ENCODE measurements at regions not wholly inside any gene's neighbourhood (a gene's known extent, or its start where the extent isn't known, plus 50 kb on each side); places are given as distances from the start of the nearest gene placed in this dataset.

- no peak for DNase-seq
These were observed 188.0 kb upstream of the IL12A start for GRCh38 chr3:159800434-159801155.

- DNase-seq, result no peak
These were observed 185.8 kb upstream of the IL12A start for GRCh38 chr3:159802864-159803263.

- DNase-seq, result no peak
These were observed 185.2 kb upstream of the IL12A start for GRCh38 chr3:159803459-159803858.

- DNase-seq, result peak; percentile 86
These were observed 183.8 kb upstream of the IL12A start for GRCh38 chr3:159804726-159805410.

GRCh38 chr3:159805411-159805772 is 183.2 kb upstream of the IL12A start:
- no peak for DNase-seq

- no peak for DNase-seq
These were observed 182.2 kb upstream of the IL12A start for GRCh38 chr3:159806412-159806811.

GRCh38 chr3:159807137-159808040 is 181.2 kb upstream of the IL12A start:
- DNase-seq, result no peak

GRCh38 chr3:159813822-159814531 is 174.7 kb upstream of the IL12A start:
- DNase-seq, result no peak

DNA sequence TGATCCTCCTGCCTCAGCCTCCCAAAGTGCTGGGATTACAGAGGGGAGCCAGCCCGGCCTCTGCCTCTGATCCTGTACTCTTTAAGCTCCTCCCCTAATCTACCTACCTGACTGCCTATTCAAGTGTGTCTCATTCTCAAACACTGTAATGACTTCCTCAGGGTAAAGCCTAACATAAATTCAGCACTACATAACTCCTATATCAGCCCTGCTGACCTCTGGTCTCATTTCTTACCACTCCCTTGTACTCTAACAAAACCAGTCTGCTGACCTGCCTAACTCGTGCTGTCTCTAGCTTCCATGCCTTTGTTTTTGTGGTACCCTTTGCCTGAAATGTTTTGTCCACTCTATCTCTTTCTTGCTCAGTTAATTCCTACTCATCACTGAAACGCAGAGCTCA is 172.1 kb upstream of the IL12A start:
- no peak for DNase-seq

DNA sequence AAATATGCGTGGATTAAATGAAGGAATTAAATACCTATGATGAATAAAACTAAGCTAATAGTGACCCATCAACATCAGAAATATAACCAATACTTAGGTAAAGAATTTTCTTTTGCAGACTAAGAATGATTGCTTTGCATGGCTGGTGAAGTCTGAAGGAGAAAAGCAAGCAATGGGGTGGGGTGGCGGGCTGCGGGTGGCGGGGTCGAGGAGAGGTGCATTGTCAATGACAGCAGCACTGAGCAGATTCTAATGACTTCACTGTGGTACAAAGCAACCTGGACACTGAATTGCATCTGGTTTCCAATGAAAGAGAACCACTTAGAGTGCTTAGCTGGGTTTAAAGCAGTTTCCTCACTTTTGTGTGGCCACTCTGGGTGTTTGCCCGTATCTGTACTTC is 171.5 kb upstream of the IL12A start:
- DNase-seq, result no peak

DNA sequence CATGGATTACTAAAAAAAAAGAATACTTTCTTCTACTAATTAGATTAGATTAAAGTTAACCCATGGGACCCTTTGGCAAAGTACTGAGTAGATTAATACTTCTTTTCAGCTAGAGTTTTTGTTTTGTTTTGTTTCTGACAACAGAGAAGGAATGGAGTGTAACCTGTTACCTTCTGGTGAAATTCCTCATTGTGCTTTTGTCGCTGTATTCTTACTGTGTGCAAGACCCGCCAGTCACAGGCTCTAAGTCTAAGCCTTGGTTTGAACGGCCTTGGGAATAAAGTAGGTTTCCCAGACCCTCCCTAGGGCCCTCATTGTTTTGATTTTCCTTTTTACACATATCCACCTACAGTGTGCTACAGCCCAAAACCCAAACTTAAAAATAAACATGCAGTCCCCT is 171.1 kb upstream of the IL12A start:
- DNase-seq, result no peak

DNA sequence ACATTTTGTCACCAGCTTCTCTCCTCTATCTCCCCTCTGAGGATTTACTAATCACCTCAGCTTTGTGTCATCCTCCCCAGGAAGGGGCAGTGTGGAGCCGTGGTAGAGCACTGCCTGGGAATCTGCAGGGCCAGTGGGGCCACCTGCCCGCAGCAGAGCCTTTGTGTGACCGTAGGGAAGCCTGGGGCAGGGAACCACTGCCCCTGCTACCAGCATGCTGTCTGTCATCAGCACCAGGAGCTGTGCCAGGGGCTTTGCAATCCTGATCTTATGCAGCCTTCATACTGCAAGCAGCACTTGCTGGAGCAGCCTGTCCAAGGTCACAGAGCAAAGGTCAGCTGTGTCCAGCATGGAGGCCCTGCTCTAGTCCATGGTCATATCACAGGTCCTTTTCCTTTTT is 170.2 kb upstream of the IL12A start:
- DNase-seq, result no peak

DNA sequence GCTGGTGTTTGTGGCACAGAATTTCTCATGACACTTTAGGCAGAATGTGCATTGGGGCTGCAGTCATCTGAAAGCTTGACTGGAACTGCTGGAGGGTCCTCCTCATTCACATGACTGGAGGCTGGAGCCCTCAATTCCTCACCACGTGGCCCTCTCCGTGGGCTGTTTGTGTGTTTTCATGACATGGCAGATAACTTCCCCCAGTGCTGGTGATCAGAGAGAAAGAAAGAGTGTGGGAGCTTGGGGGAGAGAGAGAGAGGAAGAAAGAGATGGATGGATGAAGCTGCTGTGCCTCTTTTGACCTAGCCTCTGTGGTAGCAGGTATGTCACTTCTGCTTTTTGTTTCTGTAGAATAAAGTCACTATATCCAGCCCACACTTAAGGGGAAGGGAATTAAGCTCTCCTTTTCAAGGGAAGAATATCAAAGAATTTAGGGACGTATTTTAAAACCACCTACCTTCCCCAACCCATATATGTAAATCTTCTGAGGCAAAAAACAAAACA is 169.6 kb upstream of the IL12A start:
- DNase-seq, result no peak

DNA sequence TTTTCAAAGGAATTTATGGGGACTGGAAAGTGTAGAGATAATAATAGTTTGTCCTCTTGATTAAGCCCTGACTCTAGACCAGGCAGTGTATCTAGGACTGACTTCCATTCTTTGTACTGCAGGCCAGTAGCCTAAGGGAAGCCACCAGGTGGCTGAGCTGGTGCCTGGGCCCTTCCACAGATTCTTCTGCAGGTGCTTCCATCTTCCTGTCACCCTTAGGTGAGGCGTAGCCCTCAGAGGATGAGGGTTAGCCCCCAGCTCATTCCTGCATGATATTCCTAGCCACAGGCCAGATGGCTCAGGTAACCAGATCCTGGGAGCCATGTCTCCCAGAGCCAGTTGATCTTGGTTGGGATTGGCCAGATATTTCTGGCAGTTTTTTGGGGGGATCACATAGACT is 169.0 kb upstream of the IL12A start:
- DNase-seq, result no peak

DNA sequence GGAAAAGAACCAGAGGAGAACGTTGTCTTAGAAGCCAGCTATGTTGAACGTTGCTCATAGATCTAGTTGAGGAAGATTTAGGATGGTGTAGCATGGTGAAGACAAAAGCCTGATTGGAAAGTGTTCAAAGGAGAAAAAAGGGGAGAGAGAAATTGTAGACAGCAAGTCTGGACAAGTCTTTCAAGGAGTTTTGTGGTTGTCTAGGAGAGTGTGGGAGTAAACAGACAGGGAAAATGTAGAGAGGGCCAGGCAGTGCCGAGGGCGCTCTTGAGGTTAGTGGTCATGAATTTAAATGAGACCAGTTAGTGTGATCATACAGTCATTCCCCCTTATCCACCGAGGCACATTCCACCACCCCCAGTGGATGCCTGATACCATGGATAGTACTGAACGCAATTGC is 167.5 kb upstream of the IL12A start:
- DNase-seq, result no peak

DNA sequence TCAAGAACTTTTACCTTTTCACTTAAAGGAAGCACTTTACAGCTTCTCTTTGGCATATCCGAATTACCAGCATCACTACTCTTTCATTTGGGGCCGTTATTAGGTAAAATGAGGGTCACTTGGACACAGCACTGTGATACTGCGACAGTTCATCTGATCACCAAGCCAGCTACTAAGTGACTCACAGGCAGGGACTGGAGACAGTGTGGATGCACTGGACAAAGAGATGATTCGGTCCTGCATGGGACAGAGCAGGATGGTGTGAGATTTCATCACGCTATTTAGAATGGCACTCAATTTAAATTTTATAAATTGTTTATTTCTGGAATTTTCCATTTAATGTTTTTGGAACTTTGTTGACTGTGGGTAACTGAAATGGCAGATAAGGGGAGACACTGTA is 166.9 kb upstream of the IL12A start:
- DNase-seq, result no peak

DNA sequence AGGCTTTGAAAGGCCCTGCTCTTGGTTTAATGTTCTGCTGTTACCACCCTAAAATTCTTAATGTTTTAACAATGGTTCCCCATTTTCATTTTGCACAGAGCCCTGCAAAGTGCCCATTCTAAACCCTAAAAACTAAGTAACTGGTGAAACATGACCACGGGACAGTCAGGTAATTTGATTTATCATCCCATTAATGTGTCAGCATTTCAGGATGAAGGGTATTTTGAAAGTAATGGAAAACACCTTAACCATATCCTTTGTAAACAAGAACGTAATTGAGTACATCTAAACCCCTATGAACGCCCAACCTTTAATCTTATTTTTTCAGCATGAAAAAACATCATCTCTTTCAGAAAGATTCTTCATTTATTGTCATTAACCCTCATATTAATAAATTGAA is 164.9 kb upstream of the IL12A start:
- no peak for DNase-seq

DNA sequence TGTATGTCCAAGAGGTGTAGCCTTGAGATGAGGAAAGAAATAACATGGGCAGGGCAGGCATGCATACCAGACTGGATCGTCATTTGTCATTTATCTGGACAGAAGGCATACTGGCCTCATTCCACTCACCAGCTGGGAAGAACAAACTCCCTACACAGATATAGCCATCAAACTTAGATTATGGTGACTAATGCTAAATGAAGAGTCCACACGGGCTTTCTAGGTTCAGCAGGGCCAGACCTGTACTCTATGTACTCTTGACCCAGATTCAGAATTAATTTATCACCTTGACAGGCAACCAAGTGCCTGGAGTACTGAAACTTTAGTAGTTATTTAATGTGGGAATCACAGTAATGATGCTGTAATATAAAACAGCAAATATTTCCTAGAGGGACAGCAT is 164.3 kb upstream of the IL12A start:
- no peak for DNase-seq

DNA sequence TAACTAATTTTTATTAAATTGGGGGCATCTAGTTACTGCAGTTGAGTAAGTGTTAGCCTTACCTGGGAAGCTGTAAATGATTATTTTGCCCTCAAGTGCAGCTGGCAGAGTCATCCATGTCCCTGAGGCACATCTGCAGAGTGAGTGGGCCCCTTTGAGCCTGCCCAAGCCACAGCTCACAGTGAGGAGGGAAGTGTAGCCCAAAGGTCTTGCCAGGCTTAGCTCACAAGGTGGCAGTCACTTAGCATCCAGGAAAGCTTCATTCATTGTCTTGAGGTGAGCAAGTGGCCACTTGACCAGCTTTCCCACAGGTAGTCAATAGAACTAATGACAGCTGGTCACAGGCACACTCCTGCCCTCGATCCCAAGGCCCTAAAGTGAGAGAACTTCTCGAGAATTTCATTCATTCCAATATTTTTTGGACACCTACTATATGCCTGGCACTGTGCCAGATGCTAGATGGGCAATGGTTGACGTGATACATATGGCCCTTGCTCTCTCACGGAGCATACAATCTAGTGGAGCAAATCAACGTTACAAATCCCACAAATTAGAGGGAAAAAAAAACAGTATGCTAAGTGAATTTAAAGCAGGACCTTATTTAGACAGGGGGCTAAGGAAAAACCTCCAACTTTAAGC is 163.3 kb upstream of the IL12A start:
- DNase-seq, result no peak

- DNase-seq, result peak; percentile 90
These were observed 160.1 kb upstream of the IL12A start for GRCh38 chr3:159828542-159828943.

DNA sequence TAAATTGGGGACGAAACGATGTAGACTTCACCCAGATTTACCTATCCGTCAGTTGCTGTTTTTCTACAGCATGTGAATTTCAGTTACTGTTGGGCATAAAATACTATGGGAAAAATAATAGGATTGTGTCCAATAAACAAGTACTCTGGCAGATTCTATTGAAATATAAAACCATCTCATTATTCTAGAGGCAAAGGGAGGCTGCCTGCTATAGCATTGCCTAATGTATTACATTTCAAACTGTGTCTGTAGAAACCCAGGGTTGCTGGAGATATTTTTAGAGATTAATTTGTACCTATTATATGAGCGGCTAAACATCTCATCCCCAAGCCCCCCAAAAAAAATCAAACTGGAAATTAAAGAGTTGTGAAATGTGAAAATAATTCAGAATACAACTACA is 159.6 kb upstream of the IL12A start:
- DNase-seq, result no peak

DNA sequence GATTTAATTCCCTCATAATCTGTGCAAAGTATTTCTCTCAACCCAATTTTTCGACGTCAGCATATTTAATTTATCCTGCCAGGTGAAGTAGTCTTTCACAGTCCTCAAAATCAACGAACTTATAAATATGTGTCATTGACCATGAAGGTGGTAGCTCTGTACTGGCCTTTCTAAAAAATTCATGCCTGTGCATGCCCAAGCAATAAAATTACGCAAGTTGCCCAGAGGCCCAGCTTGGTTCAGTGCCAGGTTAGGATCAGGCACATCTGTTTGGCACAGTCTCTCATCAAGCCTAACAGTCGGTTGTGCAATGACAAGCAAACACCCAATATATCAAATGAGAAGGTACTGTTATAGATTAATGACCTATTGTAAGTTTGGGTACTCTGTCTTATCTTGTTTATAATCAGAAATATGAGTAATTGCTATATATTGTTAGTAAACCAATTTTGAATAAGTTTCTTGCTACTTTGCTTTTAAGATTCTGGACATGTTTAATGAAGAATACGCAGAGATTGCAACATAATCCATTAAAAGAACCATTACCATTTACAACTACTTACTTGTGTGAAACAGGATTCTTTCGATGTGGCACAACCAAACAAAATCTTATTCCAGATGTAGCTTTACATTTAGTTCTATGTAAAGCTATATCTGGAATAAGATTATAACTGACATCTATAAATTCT is 159.0 kb upstream of the IL12A start:
- DNase-seq, result peak; percentile 74

Measured in hematopoietic multipotent progenitor cell treated with erythropoietin and hydrocortisone succinate and interleukin-3 and kit ligand, for 6 days (in vitro differentiated cells).